GM21381 (cell line): ENCODE measurements at regions not wholly inside any gene's neighbourhood (a gene's known extent, or its start where the extent isn't known, plus 50 kb on each side); places are given as distances from the start of the nearest gene placed in this dataset.

ENCODE experiments used
- ATAC-seq: cut with Tn5 transposase; IDR thresholded peaks from one replicate; pipeline ENCODE4 v1.9.1; 2021; ENCODE audit warnings: mild to moderate bottlenecking, moderate library complexity; ENCODE audit not compliant: unreplicated experiment

DNA sequence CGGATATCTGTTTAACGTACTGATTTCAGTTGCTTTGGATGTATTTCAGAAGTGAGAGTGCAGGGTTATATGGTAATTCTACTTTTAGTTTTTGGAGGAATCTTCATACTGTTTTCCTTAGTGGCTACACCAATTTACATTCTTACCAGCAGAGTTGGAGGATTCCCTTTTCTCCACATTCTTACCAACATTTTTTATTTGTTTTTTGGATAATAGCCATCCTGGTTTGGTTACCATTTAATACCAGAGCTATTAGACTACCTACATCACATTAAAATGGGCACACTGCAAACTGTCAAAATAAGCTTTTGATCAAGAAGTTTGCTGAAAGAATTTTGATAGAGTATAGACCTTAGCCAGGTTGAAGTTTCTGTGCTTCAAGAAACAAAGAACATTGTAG, 217.2 kb upstream of the CFAP20DC start:
- no peak for ATAC-seq

- no peak for ATAC-seq
Observed at GRCh38 chr3:59266551-59266950, 216.7 kb upstream of the CFAP20DC start.

GRCh38 chr3:59265566-59265965, 215.7 kb upstream of the CFAP20DC start:
- ATAC-seq = no peak

DNA sequence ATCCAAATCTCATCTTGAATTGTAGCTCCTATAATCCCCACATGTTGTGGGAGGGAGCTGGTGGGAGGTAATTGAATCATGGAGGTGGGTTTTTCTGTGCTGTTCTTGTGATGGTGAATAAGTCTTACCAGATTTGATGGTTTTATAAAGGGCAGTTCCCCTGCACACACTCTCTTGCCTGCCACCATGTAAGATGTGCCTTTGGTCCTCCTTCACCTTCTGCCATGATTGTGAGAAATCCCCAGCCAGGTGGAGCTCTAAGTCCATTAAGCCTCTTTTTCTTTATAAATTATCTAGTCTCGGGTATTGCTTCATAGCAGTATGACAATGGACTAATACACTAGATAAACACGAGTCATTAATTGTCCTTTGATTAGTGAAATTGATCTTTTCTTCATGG, 214.5 kb upstream of the CFAP20DC start:
- ATAC-seq = no peak

- no peak for ATAC-seq
Observed at GRCh38 chr3:59263152-59263551, 213.3 kb upstream of the CFAP20DC start.

GRCh38 chr3:59262076-59262498, 212.3 kb upstream of the CFAP20DC start:
- peak; percentile 89 for ATAC-seq

GRCh38 chr3:59261009-59261408, 211.2 kb upstream of the CFAP20DC start:
- ATAC-seq = no peak

GRCh38 chr3:59258550-59259260, 208.9 kb upstream of the CFAP20DC start:
- no peak for ATAC-seq

GRCh38 chr3:59257506-59257905, 207.7 kb upstream of the CFAP20DC start:
- ATAC-seq = no peak

- ATAC-seq = no peak
Observed at GRCh38 chr3:59256230-59256629, 206.4 kb upstream of the CFAP20DC start.

DNA sequence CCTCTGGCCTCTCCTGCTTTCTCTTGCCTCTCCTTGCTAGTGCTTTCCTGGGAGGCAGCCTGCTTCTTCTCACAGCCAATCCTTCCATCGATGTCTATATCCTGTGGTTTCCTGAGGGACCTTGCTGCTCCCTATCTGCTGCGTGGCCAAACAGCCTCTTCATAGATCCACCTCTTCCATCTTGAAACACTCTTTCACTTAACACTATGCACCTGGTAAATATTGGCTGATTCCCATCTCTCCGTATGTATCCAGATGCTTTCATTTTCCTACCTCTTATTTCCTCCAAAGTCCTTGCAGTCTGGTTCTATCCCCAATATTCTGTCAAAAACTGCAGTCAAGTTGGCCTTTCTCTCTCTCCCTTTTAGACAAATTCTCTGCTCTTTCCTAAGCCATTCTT, 205.2 kb upstream of the CFAP20DC start:
- ATAC-seq = no peak

DNA sequence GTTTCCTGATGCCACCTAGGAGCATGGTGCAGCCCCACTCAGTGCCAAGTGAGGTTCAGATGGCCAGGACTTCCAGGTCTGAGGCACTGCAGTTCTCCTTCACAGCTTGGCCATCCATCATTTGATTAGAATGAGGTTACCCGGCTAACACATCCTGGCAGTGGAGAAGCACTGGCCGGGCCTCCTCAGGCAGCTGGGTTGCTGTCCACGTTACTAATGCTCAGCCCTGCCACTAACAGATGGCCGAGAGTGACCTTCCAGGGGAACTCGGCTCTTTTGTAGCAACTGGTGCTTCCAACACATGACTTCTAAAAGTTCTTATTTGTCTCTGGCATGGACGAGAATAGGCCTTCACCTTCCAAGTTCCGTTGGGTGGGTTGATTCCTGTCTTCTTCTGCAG, 204.6 kb upstream of the CFAP20DC start:
- ATAC-seq = no peak

- no peak for ATAC-seq
Observed at GRCh38 chr3:59253523-59253922, 203.7 kb upstream of the CFAP20DC start.

GRCh38 chr3:59251869-59252268, 202.0 kb upstream of the CFAP20DC start:
- no peak for ATAC-seq

DNA sequence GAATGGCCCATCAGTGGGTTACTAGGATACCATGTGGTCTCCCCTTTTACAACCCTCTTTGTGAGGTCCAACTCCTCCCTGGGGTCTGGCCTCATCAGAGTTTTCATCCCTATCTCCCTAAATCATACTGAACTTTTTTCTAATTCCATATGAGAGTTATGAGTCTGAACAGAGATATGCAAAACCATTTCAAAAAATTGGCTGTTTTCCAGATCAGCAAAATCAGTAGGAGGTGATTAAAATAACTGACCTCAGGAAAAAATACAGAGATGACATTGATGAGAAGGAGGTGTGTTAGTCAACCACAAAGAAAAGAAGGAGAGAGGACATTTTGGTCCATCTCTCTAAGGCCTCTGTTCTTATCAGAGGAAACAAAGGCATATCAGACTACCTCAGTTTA, 200.8 kb upstream of the CFAP20DC start:
- ATAC-seq = no peak

- no peak for ATAC-seq
Observed at GRCh38 chr3:59249698-59250361, 200.0 kb upstream of the CFAP20DC start.

DNA sequence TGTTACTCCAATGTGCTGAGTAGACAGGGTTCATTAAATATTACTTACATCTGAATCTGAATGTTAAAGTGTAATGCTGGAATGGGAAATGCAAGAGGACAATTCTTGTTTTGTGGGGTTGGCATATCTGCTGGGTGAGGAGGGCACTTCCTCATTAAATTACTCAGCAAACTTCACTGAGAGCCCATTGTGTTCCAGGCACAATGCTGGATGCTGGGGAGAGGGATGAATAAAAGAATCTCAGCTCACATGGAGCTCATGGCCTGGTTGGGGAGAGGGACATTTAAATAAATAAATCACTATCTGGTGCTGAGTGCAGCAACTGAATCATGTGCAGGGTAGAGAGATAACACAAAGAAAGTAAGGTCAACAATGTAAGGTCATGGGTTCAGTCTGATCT, 199.2 kb upstream of the CFAP20DC start:
- ATAC-seq = no peak

DNA sequence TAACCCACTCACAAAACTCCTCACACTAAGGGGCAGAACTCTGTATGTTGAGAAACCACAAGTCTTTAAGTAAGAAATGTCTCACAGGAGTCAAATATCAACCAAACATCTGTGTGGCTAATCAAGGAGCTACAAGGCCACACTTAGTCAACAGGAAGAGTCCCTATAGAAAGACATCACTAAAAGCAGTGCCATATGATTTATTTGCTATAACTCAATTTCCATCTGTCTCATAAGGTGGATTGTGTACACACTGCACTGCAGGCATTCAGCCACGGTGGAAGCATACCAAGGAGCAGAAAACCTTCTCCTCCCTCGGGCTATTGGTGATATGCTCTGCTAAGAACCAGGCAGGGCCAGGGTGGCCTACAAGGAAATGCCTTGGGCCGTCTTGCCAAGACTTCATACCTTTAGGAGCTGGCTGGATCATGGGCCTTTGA, 197.6 kb upstream of the CFAP20DC start:
- peak; percentile 68 for ATAC-seq

GRCh38 chr3:59246719-59247401, 197.0 kb upstream of the CFAP20DC start:
- ATAC-seq = peak; percentile 46

- no peak for ATAC-seq
Observed at GRCh38 chr3:59245859-59246501, 196.2 kb upstream of the CFAP20DC start.

- ATAC-seq = no peak
Observed at GRCh38 chr3:59245300-59245858, 195.6 kb upstream of the CFAP20DC start.
